GM19397 (cell line): ENCODE measurements at regions not wholly inside any gene's neighbourhood (a gene's known extent, or its start where the extent isn't known, plus 50 kb on each side); places are given as distances from the start of the nearest gene placed in this dataset.

Experiments used
- ATAC-seq: cut with Tn5 transposase; IDR thresholded peaks from one replicate; pipeline ENCODE4 v1.9.1; 2021; ENCODE audit warnings: mild to moderate bottlenecking, moderate library complexity; ENCODE audit not compliant: unreplicated experiment

- no peak for ATAC-seq
Observed at GRCh38 chr11:92644595-92645445, 324.6 kb upstream of the MTNR1B start.

DNA sequence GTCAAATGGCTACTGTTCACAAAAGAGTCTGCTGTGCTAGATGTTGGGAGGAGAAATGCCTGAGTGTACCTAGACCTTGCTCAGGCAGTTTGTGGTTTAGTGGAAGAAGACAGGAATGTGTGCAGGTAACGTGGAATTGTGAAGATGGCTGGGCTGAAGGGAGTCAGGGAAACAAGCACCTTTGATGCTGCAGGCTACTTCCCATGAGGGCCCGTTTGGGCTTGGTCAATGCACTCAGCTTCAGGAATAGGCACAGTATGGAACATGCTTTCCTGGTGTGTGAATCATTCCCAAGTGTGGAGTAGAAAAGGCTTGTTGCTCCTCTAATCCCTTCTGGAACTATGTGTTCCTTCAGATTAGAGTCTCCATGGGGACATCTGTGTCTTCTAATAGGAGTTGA is 318.3 kb upstream of the MTNR1B start:
- no peak for ATAC-seq

DNA sequence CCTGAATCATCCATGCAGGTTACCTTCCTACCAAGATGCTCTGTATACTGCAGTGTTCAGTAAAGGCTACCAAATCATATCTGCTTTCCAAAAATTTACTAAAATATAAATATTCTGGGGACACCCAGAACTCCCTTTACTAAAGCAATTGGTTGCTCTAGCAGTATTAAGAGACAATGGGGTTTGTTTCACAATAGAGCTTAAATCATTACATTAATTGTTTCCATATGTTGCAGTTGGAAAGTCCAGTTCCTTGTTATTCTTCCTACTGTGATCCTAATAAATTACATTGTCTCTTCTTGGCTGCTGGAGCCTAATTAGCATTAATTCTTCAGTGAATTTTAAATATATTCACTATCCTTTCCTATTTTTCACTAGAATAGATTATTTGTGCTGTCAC is 316.0 kb upstream of the MTNR1B start:
- no peak for ATAC-seq

DNA sequence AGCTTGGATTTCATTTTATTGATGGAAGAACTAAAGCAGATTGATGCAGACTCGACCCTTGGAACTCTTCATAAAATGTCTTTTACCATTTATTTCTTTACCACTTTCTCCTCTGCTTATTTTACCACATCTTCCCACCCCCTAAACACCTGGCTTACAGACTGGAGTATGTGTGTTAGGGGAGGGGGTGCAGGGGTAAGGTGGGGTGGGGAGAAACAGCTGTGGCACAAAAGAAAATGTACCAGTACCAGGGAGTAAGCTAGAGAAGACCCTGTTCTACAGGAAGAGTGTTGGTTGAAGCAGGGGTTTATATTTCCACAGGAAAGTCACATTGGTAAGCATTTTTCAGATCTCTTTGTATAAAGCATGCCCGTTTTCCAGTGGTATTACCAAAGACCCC is 312.7 kb upstream of the MTNR1B start:
- ATAC-seq = no peak

DNA sequence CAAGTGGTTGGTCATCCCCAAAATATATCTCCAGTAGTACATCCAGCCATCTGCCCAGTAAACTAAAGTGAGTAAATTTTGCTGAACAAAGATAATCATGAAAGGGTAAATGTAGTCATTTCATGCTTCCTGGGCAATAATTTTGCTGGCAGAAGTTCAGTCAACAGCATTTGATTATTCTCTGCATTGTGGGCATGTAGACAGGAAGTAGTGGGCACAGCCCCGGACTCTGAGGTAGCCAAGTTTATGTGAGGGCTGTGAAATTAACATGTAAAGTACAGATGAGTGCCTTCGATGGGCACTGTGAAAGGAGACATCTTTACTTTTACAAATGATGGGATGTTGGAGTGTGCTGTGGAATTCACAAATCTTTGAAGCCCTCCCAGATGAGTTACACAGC is 312.2 kb upstream of the MTNR1B start:
- no peak for ATAC-seq

DNA sequence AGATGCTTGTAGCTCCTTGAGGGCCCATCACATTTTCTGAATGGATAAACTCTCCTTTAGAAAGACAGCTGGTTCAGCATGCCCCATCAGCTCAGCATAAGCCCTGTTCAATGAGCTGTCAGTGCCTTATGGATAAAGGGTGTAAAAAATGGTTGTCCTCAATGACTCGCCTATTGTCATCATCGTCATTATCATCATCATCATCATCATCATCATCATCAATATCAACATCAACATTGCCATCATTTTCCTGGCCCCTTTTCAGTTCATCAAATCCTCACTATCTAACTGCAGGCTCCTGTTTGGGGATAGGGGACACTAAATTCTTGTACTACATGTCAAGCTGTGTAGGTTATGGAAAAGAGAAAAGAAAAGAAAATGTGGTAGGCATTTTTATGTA is 310.7 kb upstream of the MTNR1B start:
- ATAC-seq = no peak

- no peak for ATAC-seq
Observed at GRCh38 chr11:92659793-92660192, 309.7 kb upstream of the MTNR1B start.

- no peak for ATAC-seq
Observed at GRCh38 chr11:92662601-92663360, 306.7 kb upstream of the MTNR1B start.

GRCh38 chr11:92663539-92663938 is 305.9 kb upstream of the MTNR1B start:
- no peak for ATAC-seq

DNA sequence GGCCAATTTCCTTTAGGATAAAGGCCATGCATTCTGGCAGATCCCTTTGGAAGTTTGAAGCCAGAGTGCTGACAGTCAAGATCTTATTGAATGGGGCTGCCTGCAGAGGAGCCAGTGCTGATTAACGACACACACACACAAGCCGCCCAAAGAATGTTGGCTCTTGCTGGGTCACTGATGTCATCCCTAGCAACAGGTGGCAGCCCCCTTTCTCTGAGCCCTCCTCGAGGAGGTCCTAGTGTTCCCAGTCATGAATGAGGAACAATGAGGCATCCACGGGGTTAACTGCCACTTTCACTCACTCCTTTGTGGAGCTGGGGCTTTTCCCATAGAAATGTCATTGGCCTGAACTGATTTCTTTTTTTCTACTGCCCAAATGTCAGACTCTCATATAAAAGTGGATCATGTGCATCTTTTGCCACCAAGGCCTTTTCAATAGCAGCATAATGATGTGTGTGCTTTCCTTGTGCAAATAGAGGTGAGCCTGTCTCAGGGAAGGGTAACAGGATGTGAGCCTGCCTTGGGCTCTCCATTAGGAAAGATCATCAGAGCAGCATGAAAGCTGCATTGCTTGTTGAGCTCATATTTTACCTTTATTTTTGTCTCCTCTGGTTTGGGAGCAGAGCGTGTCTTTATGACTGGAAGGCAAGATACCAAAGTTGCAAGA is 301.8 kb upstream of the MTNR1B start:
- ATAC-seq = no peak

GRCh38 chr11:92670308-92670890 is 299.1 kb upstream of the MTNR1B start:
- no peak for ATAC-seq

- no peak for ATAC-seq
Observed at GRCh38 chr11:92671081-92671480, 298.4 kb upstream of the MTNR1B start.

DNA sequence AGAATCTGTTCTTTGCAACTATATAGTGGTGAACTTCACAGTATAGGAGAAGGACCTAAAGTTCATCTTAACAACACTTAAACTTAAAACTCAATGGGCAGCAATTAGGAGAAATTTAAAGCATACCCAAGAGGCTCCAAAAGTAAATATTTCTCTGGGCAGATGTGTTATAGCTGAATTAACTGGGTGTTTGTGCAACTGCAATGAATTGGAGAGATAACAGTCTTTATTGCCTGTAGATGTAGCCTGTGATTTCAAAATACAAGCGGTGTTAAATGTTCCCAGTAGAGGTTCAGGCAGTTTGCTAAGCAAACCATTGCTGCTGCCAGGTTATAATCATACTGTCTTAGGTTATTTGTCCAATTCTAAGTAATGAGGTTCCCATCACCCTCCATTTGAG is 294.1 kb upstream of the MTNR1B start:
- no peak for ATAC-seq

GRCh38 chr11:92675810-92676209 is 293.6 kb upstream of the MTNR1B start:
- no peak for ATAC-seq

- ATAC-seq = no peak
Observed at GRCh38 chr11:92678008-92678611, 291.3 kb upstream of the MTNR1B start.

GRCh38 chr11:92681586-92681985 is 287.9 kb upstream of the MTNR1B start:
- no peak for ATAC-seq

GRCh38 chr11:92682136-92682535 is 287.3 kb upstream of the MTNR1B start:
- no peak for ATAC-seq

GRCh38 chr11:92682952-92683351 is 286.5 kb upstream of the MTNR1B start:
- no peak for ATAC-seq

- no peak for ATAC-seq
Observed at GRCh38 chr11:92685049-92685448, 284.4 kb upstream of the MTNR1B start.

GRCh38 chr11:92687724-92688123 is 281.7 kb upstream of the MTNR1B start:
- no peak for ATAC-seq

DNA sequence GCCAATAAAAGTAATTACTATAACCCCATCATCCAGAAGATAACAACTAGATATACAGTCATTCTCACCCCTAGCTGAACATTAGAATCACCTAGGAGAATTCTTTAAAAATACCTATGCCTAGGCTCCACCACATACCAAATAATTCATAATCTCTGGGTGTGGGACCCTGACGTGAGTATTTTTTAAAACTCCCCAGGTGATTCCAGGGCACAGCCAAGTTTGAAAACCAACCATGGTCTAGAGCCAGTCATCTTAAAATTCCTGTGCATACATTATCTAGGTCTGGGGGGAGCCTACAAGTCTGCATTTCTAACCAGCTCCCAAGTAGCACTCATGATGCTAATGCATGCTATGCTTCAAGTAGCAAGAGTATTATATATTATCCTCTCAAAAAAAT is 281.0 kb upstream of the MTNR1B start:
- ATAC-seq = no peak
